ENCODE measurements at regions not wholly inside any gene's neighbourhood (a gene's known extent, or its start where the extent isn't known, plus 50 kb on each side); places are given as distances from the start of the nearest gene placed in this dataset.
A peak's percentile ranks its signal among the peaks of the same experiment; 100 is the strongest.

DNA sequence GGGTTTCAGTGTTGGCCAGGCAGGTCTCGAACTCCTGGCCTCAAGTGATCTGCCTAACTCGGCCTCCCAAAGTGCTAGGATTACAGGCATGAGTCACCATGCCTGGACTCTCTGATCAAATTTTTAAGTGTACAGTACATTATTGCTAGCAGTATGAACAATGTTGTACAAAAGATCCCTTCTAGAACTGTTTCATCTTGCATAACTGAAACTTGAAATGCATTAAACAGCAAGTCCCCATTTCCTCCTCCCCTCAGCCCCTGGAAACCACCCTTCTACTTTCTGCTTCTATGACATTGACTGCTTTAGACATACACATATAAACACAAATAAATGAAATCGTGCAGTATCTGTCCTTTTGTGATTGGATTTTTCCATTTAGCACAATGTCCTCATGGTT is 463.4 kb downstream of the PTPRC start:
- H3K4me3 ChIP-seq (ENCODE audit: low read depth, low read length) = no peak overlapping the region
- DNase-seq (ENCODE audit: low read depth, low spot score) = no peak
- POLR2A ChIA-PET = no interaction called here
- CTCF ChIA-PET = no interaction called here
- TF ChIP-seq, protein P1, sequence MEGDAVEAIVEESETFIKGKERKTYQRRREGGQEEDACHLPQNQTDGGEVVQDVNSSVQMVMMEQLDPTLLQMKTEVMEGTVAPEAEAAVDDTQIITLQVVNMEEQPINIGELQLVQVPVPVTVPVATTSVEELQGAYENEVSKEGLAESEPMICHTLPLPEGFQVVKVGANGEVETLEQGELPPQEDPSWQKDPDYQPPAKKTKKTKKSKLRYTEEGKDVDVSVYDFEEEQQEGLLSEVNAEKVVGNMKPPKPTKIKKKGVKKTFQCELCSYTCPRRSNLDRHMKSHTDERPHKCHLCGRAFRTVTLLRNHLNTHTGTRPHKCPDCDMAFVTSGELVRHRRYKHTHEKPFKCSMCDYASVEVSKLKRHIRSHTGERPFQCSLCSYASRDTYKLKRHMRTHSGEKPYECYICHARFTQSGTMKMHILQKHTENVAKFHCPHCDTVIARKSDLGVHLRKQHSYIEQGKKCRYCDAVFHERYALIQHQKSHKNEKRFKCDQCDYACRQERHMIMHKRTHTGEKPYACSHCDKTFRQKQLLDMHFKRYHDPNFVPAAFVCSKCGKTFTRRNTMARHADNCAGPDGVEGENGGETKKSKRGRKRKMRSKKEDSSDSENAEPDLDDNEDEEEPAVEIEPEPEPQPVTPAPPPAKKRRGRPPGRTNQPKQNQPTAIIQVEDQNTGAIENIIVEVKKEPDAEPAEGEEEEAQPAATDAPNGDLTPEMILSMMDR (IDR thresholded peaks at IDR 0.05; ENCODE audit: insufficient read depth, low read length, missing control alignments) = no peak

- ChIA-PET POLR2A (no interaction called here), CTCF (interaction anchor here (1.9 kb wide), 1 partner anchor 15 kb away, joined by 4 read pairs; no protein-coding TSS in a partner anchor)
- TF ChIP-seq, protein P1 (IDR thresholded peaks at IDR 0.05; ENCODE audit: insufficient read depth, low read length, missing control alignments) = no peak
- DNase-seq (ENCODE audit: low read depth, low spot score) = no peak
- no peak overlapping the region for H3K4me3 ChIP-seq (ENCODE audit: low read depth, low read length)
Measured at GRCh38 chr1:199109160-199109559, 470.3 kb downstream of the PTPRC start.

DNA sequence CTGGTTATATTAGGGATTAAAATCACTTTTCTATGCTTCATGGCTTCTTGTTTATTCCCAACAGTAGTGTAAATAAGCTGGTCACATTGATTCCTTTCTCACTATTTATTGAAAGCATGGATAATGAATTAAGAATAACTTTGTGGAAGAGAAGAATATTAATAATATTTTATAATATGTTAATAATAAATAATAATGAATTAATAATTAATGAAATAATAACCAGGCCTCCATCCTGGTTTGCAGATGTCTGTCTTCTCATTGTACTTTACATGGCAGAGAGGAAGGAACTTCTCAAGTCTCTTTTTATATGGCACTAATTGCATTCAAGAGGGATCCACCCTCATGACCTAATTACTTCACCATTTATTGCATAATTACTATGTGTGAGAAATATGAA is 473.5 kb downstream of the PTPRC start:
- no peak overlapping the region for H3K4me3 ChIP-seq (ENCODE audit: low read depth, low read length)
- no peak for DNase-seq (ENCODE audit: low read depth, low spot score)
- TF ChIP-seq, protein P1 (IDR thresholded peaks at IDR 0.05; ENCODE audit: insufficient read depth, low read length, missing control alignments) = no peak
- ChIA-PET CTCF (interaction anchor here (0.7 to 3.6 kb wide), 27 partner anchors 10 to 366 kb away, joined by 3 to 27 read pairs (median 4); no protein-coding TSS in a partner anchor), POLR2A (no interaction called here)

- TF ChIP-seq, protein P1 (IDR thresholded peaks at IDR 0.05; ENCODE audit: insufficient read depth, low read length, missing control alignments) = peak; percentile 85
- DNase-seq (ENCODE audit: low read depth, low spot score) = peak; percentile 37
- CTCF ChIA-PET = interaction anchor here (0.5 to 3.6 kb wide), 46 partner anchors 9 to 413 kb away, joined by 3 to 27 read pairs (median 4); no protein-coding TSS in a partner anchor
- no peak overlapping the region for H3K4me3 ChIP-seq (ENCODE audit: low read depth, low read length)
- POLR2A ChIA-PET = interaction anchor here (0.7 kb wide), 1 partner anchor 177 kb away, joined by 3 read pairs; no protein-coding TSS in a partner anchor
Measured at GRCh38 chr1:199113265-199113869, 474.5 kb downstream of the PTPRC start.

DNA sequence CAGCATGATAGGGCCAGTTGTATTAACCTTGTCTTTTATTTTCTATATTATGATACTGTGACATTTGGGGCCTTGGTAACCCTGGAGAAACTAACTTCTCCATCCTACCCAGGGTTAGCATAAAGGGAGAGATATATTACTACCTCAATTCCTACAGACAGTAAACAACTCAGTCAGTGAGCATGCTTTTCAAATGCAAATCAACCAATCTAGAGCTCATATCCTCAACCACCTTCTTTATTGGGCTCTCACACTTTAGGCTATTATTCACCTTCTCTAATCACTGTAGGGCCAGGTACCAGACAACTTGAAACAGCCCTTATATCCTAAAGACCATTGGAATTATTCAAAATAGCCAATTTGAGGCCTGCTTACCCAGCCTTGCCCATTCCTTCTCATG is 477.6 kb downstream of the PTPRC start:
- DNase-seq (ENCODE audit: low read depth, low spot score) = no peak
- H3K4me3 ChIP-seq (ENCODE audit: low read depth, low read length) = no peak overlapping the region
- POLR2A ChIA-PET = no interaction called here
- CTCF ChIA-PET = interaction anchor here (1.4 kb wide), 1 partner anchor 285 kb away, joined by 3 read pairs; no protein-coding TSS in a partner anchor
- TF ChIP-seq, protein P1 (IDR thresholded peaks at IDR 0.05; ENCODE audit: insufficient read depth, low read length, missing control alignments) = no peak

DNA sequence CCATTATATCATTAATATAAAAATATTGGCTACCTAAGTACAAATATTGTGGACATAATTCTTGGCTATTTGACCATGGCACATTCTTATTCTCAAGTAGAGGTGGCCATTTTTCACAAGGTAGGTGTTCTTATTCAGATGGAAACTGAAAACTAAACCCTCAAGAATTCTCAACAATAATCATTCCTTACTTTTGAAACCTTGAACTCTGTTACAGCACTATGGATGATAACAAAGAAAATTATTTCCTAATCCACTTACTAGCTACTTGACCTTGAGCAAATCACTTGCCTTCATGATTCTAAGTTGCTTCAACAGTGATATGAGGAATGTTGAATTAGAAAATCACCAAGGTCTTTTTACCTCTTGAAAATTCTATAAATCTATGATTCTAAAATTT is 482.2 kb downstream of the PTPRC start:
- ChIA-PET POLR2A (no interaction called here), CTCF (interaction anchor here (3.2 kb wide), 1 partner anchor 8 kb away, joined by 27 read pairs; no protein-coding TSS in a partner anchor)
- no peak for DNase-seq (ENCODE audit: low read depth, low spot score)
- H3K4me3 ChIP-seq (ENCODE audit: low read depth, low read length) = no peak overlapping the region
- TF ChIP-seq, protein P1 (IDR thresholded peaks at IDR 0.05; ENCODE audit: insufficient read depth, low read length, missing control alignments) = no peak

Measured in AG04449 (cell line).